ENCODE measurements at regions not wholly inside any gene's neighbourhood (a gene's known extent, or its start where the extent isn't known, plus 50 kb on each side); places are given as distances from the start of the nearest gene placed in this dataset.

GRCh38 chr6:80402266-80402665 is 295.8 kb downstream of the BCKDHB start:
- no peaks in the 10 kb centered on the region for H3K9me3 ChIP-seq (ENCODE audit: control insufficient read depth, insufficient read depth, low read length)
- H3K36me3 ChIP-seq (ENCODE audit: control insufficient read depth, insufficient read depth, low read length), result no peaks in the 10 kb centered on the region
- H3K4me3 ChIP-seq (ENCODE audit: low read depth, low read length), result no peak overlapping the region
- no peak overlapping the region for H3K9ac ChIP-seq (ENCODE audit: low read depth, low read length)
- H3K27me3 ChIP-seq (ENCODE audit: control insufficient read depth, insufficient read depth, low read length), result no peaks in the 10 kb centered on the region
- no peaks in the 10 kb centered on the region for H3K4me1 ChIP-seq (ENCODE audit: control insufficient read depth, insufficient read depth, low read length)
